HEK293 (cell line): ENCODE measurements at regions not wholly inside any gene's neighbourhood (a gene's known extent, or its start where the extent isn't known, plus 50 kb on each side); places are given as distances from the start of the nearest gene placed in this dataset.

Source experiments
- CTCF ChIA-PET: fragments of 350-600 bp; formaldehyde crosslinking; extraction: SDS; loops from one replicate; lab custom pipeline; 2021; ENCODE audit warnings: antibody characterized with exemption; lab: Yijun Ruan, JAX
- POLR2A ChIA-PET: fragments of 300-600 bp; formaldehyde crosslinking; extraction: SDS; loops from one replicate; lab custom pipeline; 2020; ENCODE audit warnings: antibody characterized with exemption, inconsistent platforms; lab: Yijun Ruan, JAX
- H3K27ac ChIP-seq: fragments of 200-500 bp; sonication (Bioruptor generic); 2 replicates; pipeline ENCODE4 v1.5.1; 2014; ENCODE audit warnings: low read depth, low read length, control low read depth, inconsistent platforms; ENCODE audit errors: extremely low read depth
- H3K36me3 ChIP-seq, 2 experiments: fragments of 200-500 bp in 1 of 2; sonication (Bioruptor generic) in 1 of 2; 1 replicate in 1 of 2; 2 replicates in 1 of 2; pipeline ENCODE4 v1.5.1; 2014 to 2017; ENCODE audit warnings: inconsistent platforms in 2 of 2, low read length in 2 of 2; ENCODE audit not compliant: control insufficient read depth in 2 of 2, insufficient read depth in 1 of 2
- H3K4me1 ChIP-seq: fragments of 200-500 bp; sonication (Bioruptor generic); 2 replicates; pipeline ENCODE4 v1.5.1; 2014; ENCODE audit warnings: mild to moderate bottlenecking, low read length, inconsistent platforms; ENCODE audit not compliant: control insufficient read depth, insufficient read depth
- H3K4me3 ChIP-seq: 2 replicates; pipeline ENCODE4 v1.5.1; 2011; ENCODE audit warnings: low read depth, mild to moderate bottlenecking, control low read depth, low read length, moderate library complexity
- H3K9me3 ChIP-seq: fragments of 200-500 bp; sonication (Bioruptor generic); 2 replicates; pipeline ENCODE4 v1.5.1; 2014; ENCODE audit warnings: low read depth, low read length, inconsistent platforms; ENCODE audit not compliant: control insufficient read depth, insufficient read depth
- HOXA7 ChIP-seq: sonication (generic); formaldehyde crosslinking; IDR thresholded peaks from 2 replicates; pipeline ENCODE4 v1.8.1; 2022; ENCODE audit warnings: missing genetic modification reagents, borderline replicate concordance
- RBAK ChIP-seq: fragments of 450-650 bp; formaldehyde crosslinking; IDR thresholded peaks from 2 replicates; pipeline ENCODE4 v1.5.1; 2016; ENCODE audit warnings: missing biosample characterization, missing genetic modification characterization
- SALL2 ChIP-seq: fragments of 450-650 bp; formaldehyde crosslinking; IDR thresholded peaks from 2 replicates; pipeline ENCODE4 v1.5.0; 2017; ENCODE audit warnings: missing biosample characterization, mild to moderate bottlenecking, missing genetic modification characterization, borderline replicate concordance
- ZFP37 ChIP-seq: fragments of 450-650 bp; formaldehyde crosslinking; IDR thresholded peaks from 2 replicates; pipeline ENCODE4 v1.5.1; 2016; ENCODE audit warnings: missing biosample characterization, missing genetic modification characterization
- ZIC2 ChIP-seq: fragments of 450-650 bp; formaldehyde crosslinking; IDR thresholded peaks from 2 replicates; pipeline ENCODE4 v1.5.1; 2016; ENCODE audit warnings: missing biosample characterization, missing genetic modification characterization
- ZNF140 ChIP-seq: fragments of 450-650 bp; formaldehyde crosslinking; IDR thresholded peaks from 2 replicates; pipeline ENCODE4 v1.5.1; 2016; ENCODE audit warnings: missing biosample characterization, missing genetic modification characterization
- ZNF16 ChIP-seq: fragments of 450-650 bp; formaldehyde crosslinking; IDR thresholded peaks from 2 replicates; pipeline ENCODE4 v1.5.1; 2016; ENCODE audit warnings: low read depth, missing biosample characterization, missing genetic modification characterization
- ZNF214 ChIP-seq: fragments of 450-650 bp; formaldehyde crosslinking; IDR thresholded peaks from 2 replicates; pipeline ENCODE4 v1.5.1; 2017; ENCODE audit warnings: missing biosample characterization, mild to moderate bottlenecking, missing genetic modification characterization, borderline replicate concordance
- ZNF24 ChIP-seq: fragments of 450-650 bp; formaldehyde crosslinking; IDR thresholded peaks from 2 replicates; pipeline ENCODE4 v1.5.1; 2016; ENCODE audit warnings: missing biosample characterization, missing genetic modification characterization
- ZNF302 ChIP-seq: fragments of 450-650 bp; formaldehyde crosslinking; IDR thresholded peaks from 2 replicates; pipeline ENCODE4 v1.5.1; 2016; ENCODE audit warnings: missing biosample characterization, missing genetic modification characterization, low read depth
- ZNF354C ChIP-seq: fragments of 450-650 bp; formaldehyde crosslinking; IDR thresholded peaks from 2 replicates; pipeline ENCODE4 v1.5.1; 2016; ENCODE audit warnings: missing biosample characterization, missing genetic modification characterization, low read depth, borderline replicate concordance
- ZNF596 ChIP-seq: fragments of 450-650 bp; IDR thresholded peaks from 2 replicates; pipeline ENCODE4 v1.5.0; 2018; ENCODE audit warnings: missing biosample characterization, mild to moderate bottlenecking, missing genetic modification characterization, moderate library complexity
- ZNF664 ChIP-seq: fragments of 450-650 bp; formaldehyde crosslinking; IDR thresholded peaks from 2 replicates; pipeline ENCODE4 v1.5.1; 2016; ENCODE audit warnings: missing biosample characterization, missing genetic modification characterization
- TF ChIP-seq, protein P1 (sequence below): fragments of 450-650 bp; IDR thresholded peaks from 2 replicates; pipeline ENCODE4 v1.5.1; 2018; ENCODE audit warnings: missing biosample characterization, missing genetic modification characterization
- TF ChIP-seq, protein P2 (sequence below): fragments of 450-650 bp; formaldehyde crosslinking; IDR thresholded peaks from 2 replicates; pipeline ENCODE4 v1.5.1; 2016; ENCODE audit warnings: missing biosample characterization, missing genetic modification characterization
- TF ChIP-seq, protein P3 (sequence below): fragments of 450-650 bp; formaldehyde crosslinking; IDR thresholded peaks from 2 replicates; pipeline ENCODE4 v1.5.1; 2016; ENCODE audit warnings: missing biosample characterization, missing genetic modification characterization
- TF ChIP-seq, protein P4 (sequence below): fragments of 450-650 bp; formaldehyde crosslinking; IDR thresholded peaks from 2 replicates; pipeline ENCODE4 v1.5.1; 2016; ENCODE audit warnings: missing biosample characterization, missing genetic modification characterization
- TF ChIP-seq, protein P5 (sequence below): fragments of 450-650 bp; formaldehyde crosslinking; IDR thresholded peaks from 2 replicates; pipeline ENCODE4 v1.5.1; 2016; ENCODE audit warnings: missing biosample characterization, missing genetic modification characterization
- TF ChIP-seq, protein P6 (sequence below): fragments of 450-650 bp; formaldehyde crosslinking; IDR thresholded peaks from 2 replicates; pipeline ENCODE4 v1.5.1; 2017; ENCODE audit warnings: missing biosample characterization, missing genetic modification characterization
- TF ChIP-seq, protein P7 (sequence below): fragments of 450-650 bp; formaldehyde crosslinking; IDR thresholded peaks from 2 replicates; pipeline ENCODE4 v1.5.1; 2016; ENCODE audit warnings: missing biosample characterization, missing genetic modification characterization, borderline replicate concordance

DNA sequence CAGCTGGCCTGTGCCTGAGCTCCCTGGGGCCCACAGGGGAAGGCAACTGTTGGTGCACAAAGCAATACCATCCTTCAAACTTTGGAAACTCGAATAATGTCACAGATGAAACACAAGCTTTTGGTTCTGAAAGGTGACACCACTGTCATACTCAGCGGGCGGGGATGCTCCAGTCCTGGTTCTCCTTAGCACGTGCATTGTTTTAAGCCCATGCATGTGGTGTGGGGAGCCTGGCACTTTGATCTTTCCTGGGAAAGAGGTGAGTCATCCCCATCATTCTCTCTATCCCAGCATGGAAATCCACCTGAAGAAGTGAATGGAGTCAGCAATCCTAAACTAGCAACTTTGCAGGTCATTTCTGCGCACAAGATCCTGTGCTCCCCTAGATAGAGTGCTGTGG, 119.6 kb downstream of the GLRX3 start:
- CTCF ChIA-PET, result no interaction called here

DNA sequence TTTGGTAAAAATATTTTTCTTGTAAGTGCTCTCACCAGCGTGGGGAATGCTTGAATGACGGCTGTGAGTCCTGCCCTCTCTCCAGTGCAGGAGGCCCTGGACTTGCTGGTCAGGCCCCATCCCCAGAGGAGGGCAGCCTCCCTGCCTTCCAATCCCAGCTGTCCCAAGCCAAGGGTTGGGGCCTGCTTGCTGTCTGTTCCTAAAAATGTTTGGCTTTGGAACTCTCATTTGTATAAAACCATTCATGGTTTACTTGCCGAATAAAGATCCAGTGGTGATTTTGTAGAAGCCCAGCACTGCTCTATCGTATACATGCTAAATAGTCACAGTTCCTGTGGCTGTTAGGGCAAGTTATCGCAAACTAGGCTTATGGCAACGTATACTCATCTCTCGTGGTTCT, 121.7 kb downstream of the GLRX3 start:
- Histone ChIP-seq H3K36me3 (no peaks in the 10 kb centered on the region), H3K27ac (no peak overlapping the region), H3K9me3 (peaks cover 3% of the 10 kb centered on the region; the same call in 1 of the 2 replicates), H3K4me1 (no peaks in the 10 kb centered on the region), H3K4me3 (no peak overlapping the region)
- CTCF ChIA-PET, result no interaction called here
- POLR2A ChIA-PET, result no interaction called here
- TF ChIP-seq, protein P1, sequence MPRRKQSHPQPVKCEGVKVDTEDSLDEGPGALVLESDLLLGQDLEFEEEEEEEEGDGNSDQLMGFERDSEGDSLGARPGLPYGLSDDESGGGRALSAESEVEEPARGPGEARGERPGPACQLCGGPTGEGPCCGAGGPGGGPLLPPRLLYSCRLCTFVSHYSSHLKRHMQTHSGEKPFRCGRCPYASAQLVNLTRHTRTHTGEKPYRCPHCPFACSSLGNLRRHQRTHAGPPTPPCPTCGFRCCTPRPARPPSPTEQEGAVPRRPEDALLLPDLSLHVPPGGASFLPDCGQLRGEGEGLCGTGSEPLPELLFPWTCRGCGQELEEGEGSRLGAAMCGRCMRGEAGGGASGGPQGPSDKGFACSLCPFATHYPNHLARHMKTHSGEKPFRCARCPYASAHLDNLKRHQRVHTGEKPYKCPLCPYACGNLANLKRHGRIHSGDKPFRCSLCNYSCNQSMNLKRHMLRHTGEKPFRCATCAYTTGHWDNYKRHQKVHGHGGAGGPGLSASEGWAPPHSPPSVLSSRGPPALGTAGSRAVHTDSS, result no peak
- no peak for TF ChIP-seq RBAK (tag by site-specific recombination)
- no peak for TF ChIP-seq HOXA7
- TF ChIP-seq, protein P2, sequence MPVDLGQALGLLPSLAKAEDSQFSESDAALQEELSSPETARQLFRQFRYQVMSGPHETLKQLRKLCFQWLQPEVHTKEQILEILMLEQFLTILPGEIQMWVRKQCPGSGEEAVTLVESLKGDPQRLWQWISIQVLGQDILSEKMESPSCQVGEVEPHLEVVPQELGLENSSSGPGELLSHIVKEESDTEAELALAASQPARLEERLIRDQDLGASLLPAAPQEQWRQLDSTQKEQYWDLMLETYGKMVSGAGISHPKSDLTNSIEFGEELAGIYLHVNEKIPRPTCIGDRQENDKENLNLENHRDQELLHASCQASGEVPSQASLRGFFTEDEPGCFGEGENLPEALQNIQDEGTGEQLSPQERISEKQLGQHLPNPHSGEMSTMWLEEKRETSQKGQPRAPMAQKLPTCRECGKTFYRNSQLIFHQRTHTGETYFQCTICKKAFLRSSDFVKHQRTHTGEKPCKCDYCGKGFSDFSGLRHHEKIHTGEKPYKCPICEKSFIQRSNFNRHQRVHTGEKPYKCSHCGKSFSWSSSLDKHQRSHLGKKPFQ, result no peak
- TF ChIP-seq ZNF354C (tag by site-specific recombination), result no peak

More for the DNA sequence above, 119.6 kb downstream of the GLRX3 start:
- H3K9me3 ChIP-seq, result peaks cover under 1% of the 10 kb centered on the region; the same call in 1 of the 2 replicates
- TF ChIP-seq ZNF302 (no peak), ZNF664 (tag by site-specific recombination) (no peak), ZFP37 (no peak), ZNF16 (tag by site-specific recombination) (no peak)
- POLR2A ChIA-PET, result interaction anchor here (0.5 kb wide), 1 partner anchor 1609 kb away, joined by 6 read pairs; no protein-coding TSS in a partner anchor
- H3K36me3 ChIP-seq, result no peaks in the 10 kb centered on the region
- no peak overlapping the region for H3K4me3 ChIP-seq
- H3K4me1 ChIP-seq, result no peaks in the 10 kb centered on the region
- H3K27ac ChIP-seq, result no peak overlapping the region

DNA sequence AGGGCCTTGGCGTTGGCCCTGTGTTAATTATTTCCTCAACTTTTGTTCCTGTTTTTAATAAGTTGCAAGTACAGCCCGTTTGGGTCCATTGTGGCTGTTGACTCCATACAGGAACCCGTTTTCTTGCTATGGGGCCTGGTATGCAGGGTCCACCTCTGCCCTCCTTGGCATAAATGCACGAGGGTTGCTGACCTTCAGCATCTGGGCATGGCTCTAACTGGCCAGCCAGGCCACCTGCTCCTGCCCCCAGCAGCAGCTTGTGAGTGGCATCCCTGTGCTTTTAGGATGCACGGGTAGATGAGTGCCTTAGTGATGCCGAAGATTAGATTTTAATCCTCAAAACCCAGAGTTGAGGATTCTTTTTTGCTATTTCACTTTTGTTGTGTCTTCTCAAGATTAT, 123.2 kb downstream of the GLRX3 start:
- Histone ChIP-seq H3K4me3 (no peak overlapping the region), H3K36me3 (no peaks in the 10 kb centered on the region), H3K27ac (no peak overlapping the region), H3K4me1 (no peaks in the 10 kb centered on the region), H3K9me3 (peaks cover 3% of the 10 kb centered on the region; the same call in 1 of the 2 replicates)
- ChIA-PET CTCF (no interaction called here), POLR2A (no interaction called here)
- TF ChIP-seq, protein P3, sequence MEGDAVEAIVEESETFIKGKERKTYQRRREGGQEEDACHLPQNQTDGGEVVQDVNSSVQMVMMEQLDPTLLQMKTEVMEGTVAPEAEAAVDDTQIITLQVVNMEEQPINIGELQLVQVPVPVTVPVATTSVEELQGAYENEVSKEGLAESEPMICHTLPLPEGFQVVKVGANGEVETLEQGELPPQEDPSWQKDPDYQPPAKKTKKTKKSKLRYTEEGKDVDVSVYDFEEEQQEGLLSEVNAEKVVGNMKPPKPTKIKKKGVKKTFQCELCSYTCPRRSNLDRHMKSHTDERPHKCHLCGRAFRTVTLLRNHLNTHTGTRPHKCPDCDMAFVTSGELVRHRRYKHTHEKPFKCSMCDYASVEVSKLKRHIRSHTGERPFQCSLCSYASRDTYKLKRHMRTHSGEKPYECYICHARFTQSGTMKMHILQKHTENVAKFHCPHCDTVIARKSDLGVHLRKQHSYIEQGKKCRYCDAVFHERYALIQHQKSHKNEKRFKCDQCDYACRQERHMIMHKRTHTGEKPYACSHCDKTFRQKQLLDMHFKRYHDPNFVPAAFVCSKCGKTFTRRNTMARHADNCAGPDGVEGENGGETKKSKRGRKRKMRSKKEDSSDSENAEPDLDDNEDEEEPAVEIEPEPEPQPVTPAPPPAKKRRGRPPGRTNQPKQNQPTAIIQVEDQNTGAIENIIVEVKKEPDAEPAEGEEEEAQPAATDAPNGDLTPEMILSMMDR (tag by site-specific recombination), result no peak
- TF ChIP-seq ZIC2 (tag by site-specific recombination) (no peak), ZNF140 (no peak), SALL2 (no peak), ZFP37 (no peak), ZNF214 (tag by site-specific recombination) (no peak), ZNF24 (tag by site-specific recombination) (no peak), ZNF596 (no peak)
- TF ChIP-seq, protein P4, sequence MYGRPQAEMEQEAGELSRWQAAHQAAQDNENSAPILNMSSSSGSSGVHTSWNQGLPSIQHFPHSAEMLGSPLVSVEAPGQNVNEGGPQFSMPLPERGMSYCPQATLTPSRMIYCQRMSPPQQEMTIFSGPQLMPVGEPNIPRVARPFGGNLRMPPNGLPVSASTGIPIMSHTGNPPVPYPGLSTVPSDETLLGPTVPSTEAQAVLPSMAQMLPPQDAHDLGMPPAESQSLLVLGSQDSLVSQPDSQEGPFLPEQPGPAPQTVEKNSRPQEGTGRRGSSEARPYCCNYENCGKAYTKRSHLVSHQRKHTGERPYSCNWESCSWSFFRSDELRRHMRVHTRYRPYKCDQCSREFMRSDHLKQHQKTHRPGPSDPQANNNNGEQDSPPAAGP (tag by site-specific recombination), result no peak
- TF ChIP-seq, protein P5, sequence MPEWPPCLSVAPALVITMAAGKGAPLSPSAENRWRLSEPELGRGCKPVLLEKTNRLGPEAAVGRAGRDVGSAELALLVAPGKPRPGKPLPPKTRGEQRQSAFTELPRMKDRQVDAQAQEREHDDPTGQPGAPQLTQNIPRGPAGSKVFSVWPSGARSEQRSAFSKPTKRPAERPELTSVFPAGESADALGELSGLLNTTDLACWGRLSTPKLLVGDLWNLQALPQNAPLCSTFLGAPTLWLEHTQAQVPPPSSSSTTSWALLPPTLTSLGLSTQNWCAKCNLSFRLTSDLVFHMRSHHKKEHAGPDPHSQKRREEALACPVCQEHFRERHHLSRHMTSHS (tag by site-specific recombination), result no peak
- TF ChIP-seq, protein P6, sequence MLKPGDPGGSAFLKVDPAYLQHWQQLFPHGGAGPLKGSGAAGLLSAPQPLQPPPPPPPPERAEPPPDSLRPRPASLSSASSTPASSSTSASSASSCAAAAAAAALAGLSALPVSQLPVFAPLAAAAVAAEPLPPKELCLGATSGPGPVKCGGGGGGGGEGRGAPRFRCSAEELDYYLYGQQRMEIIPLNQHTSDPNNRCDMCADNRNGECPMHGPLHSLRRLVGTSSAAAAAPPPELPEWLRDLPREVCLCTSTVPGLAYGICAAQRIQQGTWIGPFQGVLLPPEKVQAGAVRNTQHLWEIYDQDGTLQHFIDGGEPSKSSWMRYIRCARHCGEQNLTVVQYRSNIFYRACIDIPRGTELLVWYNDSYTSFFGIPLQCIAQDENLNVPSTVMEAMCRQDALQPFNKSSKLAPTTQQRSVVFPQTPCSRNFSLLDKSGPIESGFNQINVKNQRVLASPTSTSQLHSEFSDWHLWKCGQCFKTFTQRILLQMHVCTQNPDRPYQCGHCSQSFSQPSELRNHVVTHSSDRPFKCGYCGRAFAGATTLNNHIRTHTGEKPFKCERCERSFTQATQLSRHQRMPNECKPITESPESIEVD (tag by site-specific recombination), result no peak
- TF ChIP-seq, protein P7, sequence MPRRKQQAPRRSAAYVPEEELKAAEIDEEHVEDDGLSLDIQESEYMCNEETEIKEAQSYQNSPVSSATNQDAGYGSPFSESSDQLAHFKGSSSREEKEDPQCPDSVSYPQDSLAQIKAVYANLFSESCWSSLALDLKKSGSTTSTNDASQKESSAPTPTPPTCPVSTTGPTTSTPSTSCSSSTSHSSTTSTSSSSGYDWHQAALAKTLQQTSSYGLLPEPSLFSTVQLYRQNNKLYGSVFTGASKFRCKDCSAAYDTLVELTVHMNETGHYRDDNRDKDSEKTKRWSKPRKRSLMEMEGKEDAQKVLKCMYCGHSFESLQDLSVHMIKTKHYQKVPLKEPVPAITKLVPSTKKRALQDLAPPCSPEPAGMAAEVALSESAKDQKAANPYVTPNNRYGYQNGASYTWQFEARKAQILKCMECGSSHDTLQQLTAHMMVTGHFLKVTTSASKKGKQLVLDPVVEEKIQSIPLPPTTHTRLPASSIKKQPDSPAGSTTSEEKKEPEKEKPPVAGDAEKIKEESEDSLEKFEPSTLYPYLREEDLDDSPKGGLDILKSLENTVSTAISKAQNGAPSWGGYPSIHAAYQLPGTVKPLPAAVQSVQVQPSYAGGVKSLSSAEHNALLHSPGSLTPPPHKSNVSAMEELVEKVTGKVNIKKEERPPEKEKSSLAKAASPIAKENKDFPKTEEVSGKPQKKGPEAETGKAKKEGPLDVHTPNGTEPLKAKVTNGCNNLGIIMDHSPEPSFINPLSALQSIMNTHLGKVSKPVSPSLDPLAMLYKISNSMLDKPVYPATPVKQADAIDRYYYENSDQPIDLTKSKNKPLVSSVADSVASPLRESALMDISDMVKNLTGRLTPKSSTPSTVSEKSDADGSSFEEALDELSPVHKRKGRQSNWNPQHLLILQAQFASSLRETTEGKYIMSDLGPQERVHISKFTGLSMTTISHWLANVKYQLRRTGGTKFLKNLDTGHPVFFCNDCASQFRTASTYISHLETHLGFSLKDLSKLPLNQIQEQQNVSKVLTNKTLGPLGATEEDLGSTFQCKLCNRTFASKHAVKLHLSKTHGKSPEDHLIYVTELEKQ (tag by site-specific recombination), result no peak
